ENCODE measurements at regions not wholly inside any gene's neighbourhood (a gene's known extent, or its start where the extent isn't known, plus 50 kb on each side); places are given as distances from the start of the nearest gene placed in this dataset.

DNA sequence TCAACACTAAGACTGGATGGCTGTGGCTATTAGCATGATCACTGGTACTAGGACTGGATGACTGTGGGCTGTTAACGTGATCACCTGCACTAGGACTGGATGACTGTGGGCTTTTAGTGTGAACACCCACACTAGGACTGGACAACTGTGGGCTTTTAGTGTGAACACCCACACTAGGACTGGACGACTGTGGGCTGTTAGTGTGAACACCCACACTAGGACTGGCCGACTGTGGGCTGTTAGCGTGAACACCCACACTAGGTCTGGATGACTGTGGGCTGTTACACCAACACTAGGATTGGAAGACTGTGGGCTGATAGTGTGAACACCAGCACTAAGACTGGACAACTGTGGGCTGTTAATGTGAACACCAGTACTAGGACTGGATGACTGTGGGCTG is 329.2 kb downstream of the OSTF1 start:
- H3K4me3 ChIP-seq (ENCODE audit: low read depth, low read length): no peak overlapping the region
- in situ Hi-C loops (cut with HindIII; ENCODE audit: low pct_ligation_motif_present, low sequenced_read_pairs): no loop called here
- H3K27ac ChIP-seq: no peak overlapping the region
- TF ChIP-seq, protein P1, sequence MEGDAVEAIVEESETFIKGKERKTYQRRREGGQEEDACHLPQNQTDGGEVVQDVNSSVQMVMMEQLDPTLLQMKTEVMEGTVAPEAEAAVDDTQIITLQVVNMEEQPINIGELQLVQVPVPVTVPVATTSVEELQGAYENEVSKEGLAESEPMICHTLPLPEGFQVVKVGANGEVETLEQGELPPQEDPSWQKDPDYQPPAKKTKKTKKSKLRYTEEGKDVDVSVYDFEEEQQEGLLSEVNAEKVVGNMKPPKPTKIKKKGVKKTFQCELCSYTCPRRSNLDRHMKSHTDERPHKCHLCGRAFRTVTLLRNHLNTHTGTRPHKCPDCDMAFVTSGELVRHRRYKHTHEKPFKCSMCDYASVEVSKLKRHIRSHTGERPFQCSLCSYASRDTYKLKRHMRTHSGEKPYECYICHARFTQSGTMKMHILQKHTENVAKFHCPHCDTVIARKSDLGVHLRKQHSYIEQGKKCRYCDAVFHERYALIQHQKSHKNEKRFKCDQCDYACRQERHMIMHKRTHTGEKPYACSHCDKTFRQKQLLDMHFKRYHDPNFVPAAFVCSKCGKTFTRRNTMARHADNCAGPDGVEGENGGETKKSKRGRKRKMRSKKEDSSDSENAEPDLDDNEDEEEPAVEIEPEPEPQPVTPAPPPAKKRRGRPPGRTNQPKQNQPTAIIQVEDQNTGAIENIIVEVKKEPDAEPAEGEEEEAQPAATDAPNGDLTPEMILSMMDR (IDR thresholded peaks at IDR 0.05; ENCODE audit: low read depth, low read length, missing control alignments): no peak
- no peaks in the 10 kb centered on the region for H3K36me3 ChIP-seq (replicated peaks)
- no peak for DNase-seq
- no peaks in the 10 kb centered on the region for H3K27me3 ChIP-seq (replicated peaks)

DNA sequence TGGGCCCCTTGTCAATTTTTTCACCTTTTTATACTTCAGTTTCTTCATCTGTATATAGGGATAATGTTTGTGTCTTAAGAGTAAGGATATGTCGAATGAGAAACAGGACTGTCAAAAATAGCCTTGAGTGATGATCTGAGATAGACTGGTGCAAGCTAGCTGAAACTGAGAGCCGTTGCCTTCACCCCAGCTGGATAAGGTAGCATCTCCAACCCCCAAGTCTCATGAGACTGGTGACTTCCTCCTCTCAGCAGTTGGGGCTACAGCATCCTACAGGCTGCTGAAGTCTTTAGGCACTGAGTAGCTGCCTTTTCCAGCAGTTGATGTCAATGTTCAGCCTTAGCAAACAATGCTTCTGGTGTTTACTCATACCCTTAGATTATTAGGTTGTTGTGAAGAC is 330.2 kb downstream of the OSTF1 start:
- in situ Hi-C loops (cut with HindIII; ENCODE audit: low pct_ligation_motif_present, low sequenced_read_pairs): no loop called here
- H3K27me3 ChIP-seq (replicated peaks): no peaks in the 10 kb centered on the region
- no peak overlapping the region for H3K4me3 ChIP-seq (ENCODE audit: low read depth, low read length)
- H3K27ac ChIP-seq: no peak overlapping the region
- TF ChIP-seq, protein P1 (IDR thresholded peaks at IDR 0.05; ENCODE audit: low read depth, low read length, missing control alignments): no peak
- DNase-seq: no peak
- no peaks in the 10 kb centered on the region for H3K36me3 ChIP-seq (replicated peaks)

DNA sequence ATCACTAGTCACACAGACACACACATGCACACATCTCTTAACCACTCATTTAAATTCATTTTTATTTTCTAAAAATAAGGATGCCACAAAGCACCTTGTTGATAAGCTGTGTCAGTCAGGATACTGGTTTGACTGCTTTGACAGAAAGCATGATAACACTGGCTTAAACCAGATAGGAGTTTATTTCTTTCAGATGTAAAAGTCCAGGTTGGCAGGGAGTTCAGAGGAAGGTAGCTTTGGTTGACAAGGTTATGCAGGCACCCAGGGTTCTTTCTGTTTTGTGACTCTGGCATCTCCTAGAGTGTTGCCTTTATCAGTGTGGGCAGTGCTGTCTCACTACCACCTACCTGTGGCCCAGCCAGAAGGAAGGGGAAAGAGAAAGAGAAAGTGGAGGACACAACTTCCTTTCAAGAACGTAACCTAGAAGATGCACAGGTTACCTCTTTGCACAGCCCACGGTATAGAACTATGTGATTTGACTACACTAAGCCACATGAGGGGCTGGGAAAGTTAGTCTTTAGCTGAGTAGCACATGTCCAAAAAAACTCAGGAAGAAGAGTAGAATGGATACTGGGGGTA is 334.7 kb downstream of the OSTF1 start:
- no peak overlapping the region for H3K27ac ChIP-seq
- H3K27me3 ChIP-seq (replicated peaks): no peaks in the 10 kb centered on the region
- no peak for DNase-seq
- H3K36me3 ChIP-seq (replicated peaks): no peaks in the 10 kb centered on the region
- H3K4me3 ChIP-seq (ENCODE audit: low read depth, low read length): no peak overlapping the region
- in situ Hi-C loops (cut with HindIII; ENCODE audit: low pct_ligation_motif_present, low sequenced_read_pairs): no loop called here
- TF ChIP-seq, protein P1 (IDR thresholded peaks at IDR 0.05; ENCODE audit: low read depth, low read length, missing control alignments): no peak

DNA sequence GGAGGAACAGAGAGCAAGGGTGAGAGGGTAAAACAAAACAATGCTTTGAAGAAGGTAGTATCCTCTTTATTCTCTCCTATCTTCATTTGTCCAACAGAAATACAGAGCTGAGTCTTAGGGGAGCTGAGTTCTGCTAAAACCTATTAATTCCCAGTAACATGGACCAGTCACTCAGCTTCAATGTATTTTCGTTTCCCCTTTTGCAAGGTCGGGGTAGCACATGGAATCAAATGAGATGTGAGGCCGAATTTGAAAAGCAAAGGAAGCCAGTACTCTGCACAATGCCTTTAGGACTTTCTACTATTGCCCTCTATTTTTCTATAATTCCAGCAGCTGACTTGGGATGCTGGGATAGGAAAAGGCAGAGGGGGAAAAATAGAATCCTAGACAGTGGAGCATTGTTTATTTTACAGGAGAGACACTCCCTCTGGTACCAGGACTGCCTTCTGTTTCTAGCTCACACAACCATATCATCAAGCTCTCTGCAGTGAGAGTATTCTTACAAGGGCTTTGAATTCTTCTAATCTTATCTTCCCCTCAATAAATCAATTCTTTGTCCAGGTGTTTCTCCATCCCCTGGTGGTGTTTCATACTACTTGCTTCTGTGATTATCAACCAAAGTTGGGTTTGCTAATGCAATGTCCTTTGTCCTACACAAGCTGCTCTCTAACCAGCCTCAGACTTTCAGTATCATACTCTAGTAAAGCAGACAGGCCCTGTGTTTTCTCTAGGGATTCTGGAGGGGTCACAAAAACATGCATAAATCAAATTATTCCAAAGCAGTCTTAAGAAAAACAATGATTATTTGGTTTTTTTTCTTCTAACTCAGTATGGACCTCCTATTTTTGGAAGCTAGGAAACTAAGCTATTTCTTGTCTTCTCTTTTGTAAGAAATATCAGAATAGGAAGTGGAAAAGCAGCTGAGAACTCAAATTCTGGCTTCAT is 341.5 kb downstream of the OSTF1 start:
- in situ Hi-C loops (cut with HindIII; ENCODE audit: low pct_ligation_motif_present, low sequenced_read_pairs): no loop called here
- TF ChIP-seq, protein P1 (IDR thresholded peaks at IDR 0.05; ENCODE audit: low read depth, low read length, missing control alignments): no peak
- no peak for DNase-seq
- Histone ChIP-seq H3K36me3 (replicated peaks) (no peaks in the 10 kb centered on the region), H3K27ac (no peak overlapping the region), H3K27me3 (replicated peaks) (no peaks in the 10 kb centered on the region), H3K4me3 (ENCODE audit: low read depth, low read length) (no peak overlapping the region)

DNA sequence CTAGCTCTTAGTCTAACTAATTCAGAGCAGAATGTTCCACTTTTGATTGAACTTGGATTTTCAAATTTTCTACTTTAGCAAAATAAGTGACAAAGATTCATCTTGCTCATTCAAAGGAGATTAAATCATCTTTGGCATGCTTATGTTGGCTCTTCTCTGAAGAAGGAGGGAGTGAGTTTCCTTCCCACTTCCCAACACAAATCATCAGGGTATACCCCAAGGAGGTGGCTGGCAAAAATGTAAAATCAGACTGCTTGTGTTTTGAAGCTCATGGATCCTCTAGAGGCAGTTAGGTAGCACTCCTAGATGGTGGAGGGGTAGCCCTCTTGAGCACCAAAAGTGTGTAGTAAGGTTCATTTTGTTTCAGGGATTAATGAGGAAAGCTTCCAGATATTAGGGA is 343.1 kb downstream of the OSTF1 start:
- Histone ChIP-seq H3K27me3 (replicated peaks) (no peaks in the 10 kb centered on the region), H3K27ac (no peak overlapping the region), H3K4me3 (ENCODE audit: low read depth, low read length) (no peak overlapping the region), H3K36me3 (replicated peaks) (no peaks in the 10 kb centered on the region)
- TF ChIP-seq, protein P1 (IDR thresholded peaks at IDR 0.05; ENCODE audit: low read depth, low read length, missing control alignments): no peak
- in situ Hi-C loops (cut with HindIII; ENCODE audit: low pct_ligation_motif_present, low sequenced_read_pairs): no loop called here
- no peak for DNase-seq

All from brain microvascular endothelial cell (primary cell).